A673 (cell line): ENCODE measurements at regions not wholly inside any gene's neighbourhood (a gene's known extent, or its start where the extent isn't known, plus 50 kb on each side); places are given as distances from the start of the nearest gene placed in this dataset.

ENCODE experiments used
- BruUV-seq: library from RNA; stranded (reverse); fragments of 400-500 nt; replicated peaks from 2 replicates; lab custom pipeline; 2021; lab: Mats Ljungman, UMichigan
- CTCF ChIA-PET: fragments of 300-600 bp; sonication (Branson Sonifier 250); formaldehyde crosslinking; loops from one replicate; lab custom pipeline; 2022; ENCODE audit warnings: antibody characterized with exemption; lab: Charles Lee
- POLR2A ChIA-PET: fragments of 300-600 bp; sonication (Branson Sonifier 250); formaldehyde crosslinking; loops from one replicate; lab custom pipeline; 2022; ENCODE audit warnings: antibody characterized with exemption; ENCODE audit not compliant: low non-redundant PET; lab: Charles Lee
- DNase-seq: peaks from one replicate; pipeline ENCODE4 v3.0.0-alpha.2; 2015; ENCODE audit warnings: low spot score
- H3K27ac ChIP-seq: fragments of 200-600 bp; sonication (generic); 2 replicates; pipeline ENCODE4 v1.5.1; 2016; ENCODE audit warnings: mixed run types, low read depth, mild to moderate bottlenecking, mixed read lengths, antibody characterized with exemption, low read length; ENCODE audit not compliant: poor library complexity, severe bottlenecking
- H3K27me3 ChIP-seq: fragments of 200-600 bp; sonication (generic); replicated peaks from 2 replicates; pipeline ENCODE4 v1.6.1; 2017; ENCODE audit warnings: mixed run types, low read depth, mild to moderate bottlenecking, mixed read lengths, antibody characterized with exemption, low read length; ENCODE audit not compliant: insufficient read depth, poor library complexity
- H3K36me3 ChIP-seq: fragments of 200-600 bp; sonication (generic); 2 replicates; pipeline ENCODE4 v1.6.1; 2016; ENCODE audit warnings: mixed run types, mild to moderate bottlenecking, mixed read lengths, antibody characterized with exemption, low read length; ENCODE audit not compliant: insufficient read depth, poor library complexity, severe bottlenecking
- H3K4me1 ChIP-seq: fragments of 200-600 bp; sonication (generic); 2 replicates; pipeline ENCODE4 v1.6.1; 2017; ENCODE audit warnings: mixed run types, mild to moderate bottlenecking, mixed read lengths, antibody characterized with exemption, low read length; ENCODE audit not compliant: insufficient read depth, poor library complexity, severe bottlenecking
- H3K4me3 ChIP-seq: fragments of 200-600 bp; sonication (generic); 2 replicates; pipeline ENCODE4 v1.5.1; 2016; ENCODE audit warnings: low read depth, mixed run types, mild to moderate bottlenecking, mixed read lengths, low read length; ENCODE audit not compliant: poor library complexity, severe bottlenecking
- H3K9me3 ChIP-seq: fragments of 200-600 bp; sonication (generic); 2 replicates; pipeline ENCODE4 v1.6.1; 2016; ENCODE audit warnings: mixed run types, low read depth, mild to moderate bottlenecking, mixed read lengths, antibody characterized with exemption, low read length; ENCODE audit not compliant: poor library complexity, severe bottlenecking
- EZH2 ChIP-seq: fragments of 200-600 bp; sonication (generic); IDR thresholded peaks from 2 replicates; pipeline ENCODE4 v1.6.1; 2017; ENCODE audit warnings: borderline replicate concordance, low read depth, mild to moderate bottlenecking, mixed read lengths, antibody characterized with exemption, low read length; ENCODE audit not compliant: poor library complexity, severe bottlenecking
- intact Hi-C: fragments of 100-400 bp; cut with micrococcal nuclease; formaldehyde crosslinking; loops from one replicate; pipeline ENCODE4 v1.10.0; 2022; ENCODE audit not compliant: unreplicated experiment
- TF ChIP-seq, protein P1 (sequence below): fragments of 300-800, 200-600 bp; sonication (generic); conservative IDR thresholded peaks from 2 replicates; pipeline ENCODE4 v1.5.1; 2017; ENCODE audit warnings: low read depth, mild to moderate bottlenecking, antibody characterized with exemption, low read length, moderate library complexity, mixed read lengths

DNA sequence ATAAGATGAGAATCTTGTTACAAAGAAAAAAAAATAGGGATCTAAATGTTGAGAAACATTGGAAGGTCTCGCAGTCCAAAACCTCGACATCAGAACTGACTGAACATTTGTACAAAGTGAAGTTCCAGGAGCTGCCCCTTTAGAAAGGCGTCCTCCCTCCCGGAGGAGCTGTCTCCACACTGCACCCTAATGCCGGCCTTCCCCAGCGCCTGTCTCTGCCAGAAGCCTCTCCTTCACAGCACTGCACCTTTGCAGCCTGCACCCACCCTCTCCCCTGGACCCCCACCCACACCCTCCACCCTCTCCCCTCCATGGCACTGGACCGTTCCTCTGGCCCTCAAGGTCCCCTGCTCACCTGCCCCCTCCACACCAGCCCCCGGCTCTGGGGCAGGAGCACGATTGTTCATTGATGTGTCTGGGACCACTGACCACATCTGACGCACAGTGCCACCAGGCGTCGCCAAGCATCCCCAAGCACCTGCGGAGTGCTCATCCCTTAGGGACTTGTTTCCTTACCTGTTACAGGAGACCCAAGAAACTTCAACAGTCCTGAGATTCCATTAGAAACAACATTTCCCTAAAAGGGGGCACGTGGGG lies 90.3 kb upstream of the SNTG2 start:
- Histone ChIP-seq H3K27me3 (no peaks in the 10 kb centered on the region), H3K4me1 (peaks cover 33% of the 10 kb centered on the region), H3K27ac (no peak overlapping the region), H3K4me3 (no peak overlapping the region), H3K9me3 (no peaks in the 10 kb centered on the region), H3K36me3 (no peaks in the 10 kb centered on the region)
- TF ChIP-seq EZH2, result no peak
- TF ChIP-seq, protein P1, sequence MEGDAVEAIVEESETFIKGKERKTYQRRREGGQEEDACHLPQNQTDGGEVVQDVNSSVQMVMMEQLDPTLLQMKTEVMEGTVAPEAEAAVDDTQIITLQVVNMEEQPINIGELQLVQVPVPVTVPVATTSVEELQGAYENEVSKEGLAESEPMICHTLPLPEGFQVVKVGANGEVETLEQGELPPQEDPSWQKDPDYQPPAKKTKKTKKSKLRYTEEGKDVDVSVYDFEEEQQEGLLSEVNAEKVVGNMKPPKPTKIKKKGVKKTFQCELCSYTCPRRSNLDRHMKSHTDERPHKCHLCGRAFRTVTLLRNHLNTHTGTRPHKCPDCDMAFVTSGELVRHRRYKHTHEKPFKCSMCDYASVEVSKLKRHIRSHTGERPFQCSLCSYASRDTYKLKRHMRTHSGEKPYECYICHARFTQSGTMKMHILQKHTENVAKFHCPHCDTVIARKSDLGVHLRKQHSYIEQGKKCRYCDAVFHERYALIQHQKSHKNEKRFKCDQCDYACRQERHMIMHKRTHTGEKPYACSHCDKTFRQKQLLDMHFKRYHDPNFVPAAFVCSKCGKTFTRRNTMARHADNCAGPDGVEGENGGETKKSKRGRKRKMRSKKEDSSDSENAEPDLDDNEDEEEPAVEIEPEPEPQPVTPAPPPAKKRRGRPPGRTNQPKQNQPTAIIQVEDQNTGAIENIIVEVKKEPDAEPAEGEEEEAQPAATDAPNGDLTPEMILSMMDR, result no peak
- no peak for DNase-seq
- intact Hi-C loops, result no loop called here
- ChIA-PET CTCF (no interaction called here), POLR2A (no interaction called here)
- no TSS peak for BruUV-seq

DNA sequence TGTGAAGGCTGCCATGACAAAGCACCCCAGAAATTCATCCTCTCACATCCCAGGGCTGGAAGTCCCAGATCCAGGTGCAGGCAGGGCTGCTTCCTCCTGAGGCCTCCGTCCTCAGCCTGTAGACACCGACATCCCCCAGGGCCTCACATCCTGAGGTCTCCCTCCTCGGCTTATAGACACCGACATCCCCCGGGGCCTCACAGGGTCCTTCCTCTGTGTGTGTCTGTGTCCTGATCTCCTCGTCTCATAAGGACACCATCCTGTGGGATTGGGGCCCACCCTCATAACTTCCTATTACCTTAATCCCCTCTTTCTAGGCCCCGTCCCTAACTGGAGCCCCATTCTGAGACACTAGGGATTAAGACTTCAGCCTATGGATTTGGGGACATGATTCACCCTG lies 92.0 kb upstream of the SNTG2 start:
- intact Hi-C loops, result no loop called here
- DNase-seq, result no peak
- H3K9me3 ChIP-seq, result no peaks in the 10 kb centered on the region
- peaks cover 38% of the 10 kb centered on the region for H3K4me1 ChIP-seq
- BruUV-seq, result no TSS peak
- ChIA-PET POLR2A (no interaction called here), CTCF (no interaction called here)
- no peak overlapping the region for H3K27ac ChIP-seq
- no peaks in the 10 kb centered on the region for H3K36me3 ChIP-seq
- H3K27me3 ChIP-seq, result no peaks in the 10 kb centered on the region
- TF ChIP-seq, protein P1, result no peak
- TF ChIP-seq EZH2, result no peak
- H3K4me3 ChIP-seq, result no peak overlapping the region

DNA sequence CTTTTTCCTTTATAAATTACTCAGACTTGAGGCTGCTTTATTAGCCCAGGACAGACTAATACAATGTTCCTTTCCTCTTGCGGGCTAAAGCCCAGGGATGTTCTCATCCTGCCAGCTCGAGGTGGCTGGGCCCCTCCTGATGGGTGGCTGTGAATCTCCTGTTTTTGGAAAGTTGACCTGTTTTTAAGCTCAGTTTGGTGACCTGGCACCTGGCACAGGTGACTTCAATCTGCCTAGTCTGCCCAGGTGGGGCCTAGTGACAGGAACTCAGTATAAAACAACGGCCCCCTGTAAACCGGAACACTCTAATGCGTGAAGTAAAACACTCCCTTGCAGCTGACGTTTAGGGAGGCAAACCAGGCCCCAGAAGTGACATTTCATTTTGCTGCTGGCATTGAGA lies 92.7 kb upstream of the SNTG2 start:
- H3K9me3 ChIP-seq, result no peaks in the 10 kb centered on the region
- POLR2A ChIA-PET, result interaction anchor here (0.6 kb wide), 1 partner anchor 89 kb away, joined by 5 read pairs; no protein-coding TSS in a partner anchor
- H3K4me1 ChIP-seq, result peaks cover 38% of the 10 kb centered on the region
- no TSS peak for BruUV-seq
- no peaks in the 10 kb centered on the region for H3K27me3 ChIP-seq
- no peaks in the 10 kb centered on the region for H3K36me3 ChIP-seq
- TF ChIP-seq EZH2, result no peak
- TF ChIP-seq, protein P1, result no peak
- no peak for DNase-seq
- CTCF ChIA-PET, result no interaction called here
- H3K4me3 ChIP-seq, result no peak overlapping the region
- H3K27ac ChIP-seq, result no peak overlapping the region
- intact Hi-C loops, result no loop called here
